ENCODE measurements at regions not wholly inside any gene's neighbourhood (a gene's known extent, or its start where the extent isn't known, plus 50 kb on each side); places are given as distances from the start of the nearest gene placed in this dataset.

DNA sequence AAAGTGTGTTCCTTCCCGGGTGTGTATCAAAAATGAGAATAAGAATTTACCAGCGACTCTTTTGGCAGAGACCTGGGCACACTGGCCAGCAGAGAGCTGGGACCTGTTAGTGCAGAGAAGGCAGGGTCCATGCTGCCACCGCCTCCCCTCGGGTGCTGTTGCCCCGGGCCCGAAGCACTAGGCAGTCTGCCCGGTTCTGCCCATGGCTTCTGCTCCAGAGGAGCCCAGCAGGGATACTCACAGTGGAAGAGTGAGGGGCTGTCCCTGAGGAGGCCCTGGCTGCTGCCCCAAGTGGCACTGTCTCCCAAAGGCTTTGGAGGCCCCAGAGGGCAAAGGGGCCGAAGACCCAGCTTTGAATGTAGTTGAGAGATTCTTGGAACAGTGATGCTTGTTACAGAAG lies 80.5 kb downstream of the MIS18A start:
- H3K36me3 ChIP-seq (ENCODE audit: insufficient read depth in 1 of 2, low read depth in 1 of 2), result no peaks in the 10 kb centered on the region
- 35 to 53% (median 49%) methylated on average over 8 of the region's 8 CpGs for WGBS, 3 donors
- DNase-seq, result no peak
- H3K9me3 ChIP-seq, result no peaks in the 10 kb centered on the region
- no peak overlapping the region for H3K27ac ChIP-seq
- TF ChIP-seq CTCF (IDR thresholded peaks at IDR 0.05), result no peak
- H3K4me1 ChIP-seq, result no peaks in the 10 kb centered on the region
- no peak for ATAC-seq
- H3K4me3 ChIP-seq, result no peak overlapping the region
- H3K27me3 ChIP-seq (ENCODE audit: insufficient read depth in 3 of 3, low read length in 2 of 3), result no peaks in the 10 kb centered on the region
- intact Hi-C loops (cut with DNase I), result no loop called here

GRCh38 chr21:32197896-32198295 lies 81.0 kb downstream of the MIS18A start:
- H3K4me1 ChIP-seq, result no peaks in the 10 kb centered on the region
- intact Hi-C loops (cut with DNase I), result no loop called here
- ATAC-seq, result no peak
- no peak for DNase-seq
- no peak overlapping the region for H3K27ac ChIP-seq
- H3K27me3 ChIP-seq (ENCODE audit: insufficient read depth in 3 of 3, low read length in 2 of 3), result no peaks in the 10 kb centered on the region
- H3K9me3 ChIP-seq, result no peaks in the 10 kb centered on the region
- H3K36me3 ChIP-seq (ENCODE audit: insufficient read depth in 1 of 2, low read depth in 1 of 2), result no peaks in the 10 kb centered on the region
- WGBS, 3 donors, result 23 to 32% (median 24%) methylated on average over 2 of the region's 2 CpGs
- H3K4me3 ChIP-seq, result no peak overlapping the region
- TF ChIP-seq CTCF (IDR thresholded peaks at IDR 0.05), result no peak

DNA sequence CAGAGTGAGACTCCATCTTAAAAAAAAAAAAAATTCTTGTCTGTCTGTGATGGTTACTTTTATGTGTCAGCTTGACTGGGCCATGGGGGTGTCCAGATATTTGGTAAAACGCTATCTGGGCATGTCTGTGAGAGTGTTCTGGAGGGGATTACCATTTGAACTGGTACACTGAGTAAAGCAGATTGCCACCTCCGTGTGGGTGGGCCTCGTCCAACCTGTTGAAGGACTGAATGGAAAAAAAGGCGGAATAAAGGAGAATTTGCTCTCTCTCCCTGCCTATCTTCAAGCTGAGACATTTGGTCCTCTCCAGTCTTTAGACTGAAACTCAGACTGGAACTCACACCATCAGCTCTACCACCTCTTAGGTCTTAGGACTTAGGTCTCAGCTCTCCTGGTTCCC lies 82.8 kb downstream of the MIS18A start:
- intact Hi-C loops (cut with DNase I), result no loop called here

GRCh38 chr21:32193098-32193465 lies 85.8 kb downstream of the MIS18A start:
- ATAC-seq, result no peak
- no peak for TF ChIP-seq CTCF (IDR thresholded peaks at IDR 0.05)
- intact Hi-C loops (cut with DNase I), result no loop called here
- DNase-seq, result no peak
- 88 to 90% (median 88%) methylated on average over 7 of the region's 7 CpGs for WGBS, 3 donors
- no peaks in the 10 kb centered on the region for H3K27me3 ChIP-seq (ENCODE audit: insufficient read depth in 3 of 3, low read length in 2 of 3)
- H3K4me1 ChIP-seq, result no peaks in the 10 kb centered on the region
- no peak overlapping the region for H3K4me3 ChIP-seq
- no peak overlapping the region for H3K27ac ChIP-seq
- no peaks in the 10 kb centered on the region for H3K9me3 ChIP-seq
- H3K36me3 ChIP-seq (ENCODE audit: insufficient read depth in 1 of 2, low read depth in 1 of 2), result no peaks in the 10 kb centered on the region

More for the DNA sequence above, 82.8 kb downstream of the MIS18A start:
- DNase-seq (no peak), ATAC-seq (no peak)
- Histone ChIP-seq H3K36me3 (ENCODE audit: insufficient read depth in 1 of 2, low read depth in 1 of 2) (no peaks in the 10 kb centered on the region), H3K27me3 (ENCODE audit: insufficient read depth in 3 of 3, low read length in 2 of 3) (no peaks in the 10 kb centered on the region), H3K4me3 (no peak overlapping the region), H3K27ac (no peak overlapping the region), H3K9me3 (no peaks in the 10 kb centered on the region), H3K4me1 (no peaks in the 10 kb centered on the region)
- 93 to 94% (median 93%) methylated on average over 4 of the region's 4 CpGs for WGBS, 3 donors
- no peak for TF ChIP-seq CTCF (IDR thresholded peaks at IDR 0.05)

GRCh38 chr21:32192291-32193097 lies 86.4 kb downstream of the MIS18A start:
- intact Hi-C loops (cut with DNase I), result no loop called here
- Histone ChIP-seq H3K4me3 (no peak overlapping the region), H3K4me1 (no peaks in the 10 kb centered on the region), H3K27me3 (ENCODE audit: insufficient read depth in 3 of 3, low read length in 2 of 3) (no peaks in the 10 kb centered on the region), H3K36me3 (ENCODE audit: insufficient read depth in 1 of 2, low read depth in 1 of 2) (no peaks in the 10 kb centered on the region), H3K27ac (no peak overlapping the region), H3K9me3 (no peaks in the 10 kb centered on the region)
- 88 to 90% (median 89%) methylated on average over 13 of the region's 13 CpGs for WGBS, 3 donors
- no peak for TF ChIP-seq CTCF (IDR thresholded peaks at IDR 0.05)
- ATAC-seq (no peak), DNase-seq (no peak)
